HK-2 (cell line): ENCODE measurements at regions not wholly inside any gene's neighbourhood (a gene's known extent, or its start where the extent isn't known, plus 50 kb on each side); places are given as distances from the start of the nearest gene placed in this dataset.

Experiments
- DNase-seq: peaks from one replicate; pipeline ENCODE4 v3.0.0-alpha.2; 2018; ENCODE audit not compliant: unreplicated experiment

DNA sequence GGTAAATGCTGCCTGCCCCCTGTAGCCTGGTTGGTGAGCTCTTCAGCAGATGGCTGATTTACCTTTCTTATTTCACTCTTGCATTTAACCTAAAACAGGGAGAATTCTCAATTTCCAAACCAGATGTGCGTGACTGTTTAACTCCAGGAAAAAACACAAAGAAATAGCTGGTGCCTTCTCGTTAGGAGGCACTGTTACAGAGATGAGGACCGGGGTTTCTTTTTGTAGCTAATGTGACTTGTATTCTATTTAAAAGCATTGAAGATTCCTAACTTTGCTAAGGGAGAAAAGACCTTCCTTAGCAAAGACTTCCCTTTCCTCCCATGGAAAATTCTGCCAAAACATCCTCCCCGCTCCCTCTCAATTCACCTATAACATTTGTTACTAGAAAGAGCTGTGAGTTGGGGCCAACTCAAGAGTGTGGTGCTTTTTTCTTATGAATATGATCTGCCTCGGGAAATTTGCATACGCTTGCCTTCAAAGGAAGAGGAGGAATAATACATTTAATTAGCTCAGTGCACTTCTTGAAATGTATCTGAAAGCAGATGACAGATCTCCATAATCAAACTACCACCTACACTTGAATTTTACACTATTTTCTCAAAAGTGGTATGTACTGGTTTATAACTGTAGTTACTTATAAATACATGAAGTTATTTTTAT lies 102.0 kb upstream of the ARID2 start:
- no peak for DNase-seq

DNA sequence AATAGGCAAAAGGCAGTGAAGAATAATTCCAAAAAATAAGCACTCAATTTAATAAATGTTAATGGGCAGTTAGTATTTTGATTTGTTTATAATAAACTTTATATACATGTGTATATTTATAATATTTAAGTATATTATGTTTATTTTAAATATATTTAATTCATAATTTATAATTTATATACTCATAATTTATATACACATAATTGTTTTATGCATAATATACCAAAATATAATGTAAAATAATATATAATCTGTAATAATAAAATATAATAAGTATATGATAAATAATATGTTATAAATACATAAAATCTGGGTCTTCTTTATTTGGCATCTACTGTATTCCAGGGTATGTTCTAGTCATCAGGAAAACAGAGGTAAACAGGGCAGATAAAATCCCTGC lies 100.2 kb upstream of the ARID2 start:
- DNase-seq, result no peak

DNA sequence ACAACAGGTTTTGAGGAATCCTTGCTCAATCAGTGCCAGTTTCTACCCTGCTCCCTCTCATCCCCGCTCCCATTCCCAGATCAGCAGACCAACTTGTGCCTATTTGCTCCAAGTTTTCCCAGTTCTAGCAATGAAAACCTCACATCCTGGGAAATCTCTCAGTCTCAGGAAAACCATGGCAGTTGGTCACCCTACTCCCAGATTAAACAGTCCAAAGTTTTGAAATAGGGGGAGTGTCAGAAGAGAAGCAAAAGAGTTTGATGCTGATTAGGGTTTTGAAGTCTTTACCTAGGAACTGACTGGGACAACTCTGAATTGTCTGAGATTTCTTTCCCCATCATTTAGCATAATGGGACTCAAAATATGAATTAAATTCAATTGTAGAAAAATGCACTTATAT lies 95.8 kb upstream of the ARID2 start:
- no peak for DNase-seq

DNA sequence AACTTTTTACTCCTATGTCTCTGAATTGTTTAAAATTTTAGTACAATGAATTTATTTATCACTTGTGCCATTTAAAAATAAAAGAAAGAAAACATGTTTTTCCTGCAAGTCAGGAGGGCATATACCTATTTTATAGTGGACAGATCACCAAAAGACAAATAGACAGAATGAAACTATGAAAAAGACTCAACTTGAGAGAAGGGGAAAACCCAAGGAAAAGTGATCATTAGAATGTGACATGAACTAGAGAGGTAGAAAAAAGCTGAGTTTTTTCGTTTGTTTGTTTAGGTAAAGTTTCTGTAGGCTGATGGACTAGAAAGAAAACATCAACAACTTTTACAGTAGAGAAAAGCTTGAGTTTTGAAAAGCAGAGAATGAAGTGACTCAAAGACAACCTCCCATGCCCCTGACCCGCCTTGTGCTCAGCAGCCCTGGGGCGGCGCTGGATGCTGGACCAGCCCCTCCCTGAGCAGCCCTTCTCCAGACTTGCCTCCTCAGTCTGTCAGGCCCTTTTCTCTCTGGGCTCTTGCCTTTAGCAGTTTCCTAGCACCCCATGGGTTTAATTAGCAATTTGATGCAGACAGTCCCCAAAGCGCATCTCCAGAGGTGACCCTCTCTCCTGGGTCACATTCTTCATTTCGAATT lies 95.1 kb upstream of the ARID2 start:
- DNase-seq, result no peak

DNA sequence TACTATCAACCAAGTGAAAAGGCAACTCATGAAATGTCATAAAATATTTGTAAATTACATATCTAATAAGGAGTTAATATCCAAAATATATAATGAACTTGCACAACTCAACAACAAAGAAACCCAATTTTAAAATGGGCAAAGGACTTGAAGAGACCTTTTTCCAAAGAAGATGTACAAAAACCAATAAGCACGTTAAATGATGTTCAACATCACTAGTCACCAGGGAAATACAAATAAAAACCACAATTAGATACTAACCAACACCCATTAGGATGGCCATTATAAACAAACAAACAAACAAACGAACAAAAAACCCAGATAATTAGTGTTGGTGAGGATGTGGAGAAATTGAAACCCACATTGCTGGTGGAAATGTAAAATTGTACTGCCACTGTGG lies 92.3 kb upstream of the ARID2 start:
- no peak for DNase-seq

DNA sequence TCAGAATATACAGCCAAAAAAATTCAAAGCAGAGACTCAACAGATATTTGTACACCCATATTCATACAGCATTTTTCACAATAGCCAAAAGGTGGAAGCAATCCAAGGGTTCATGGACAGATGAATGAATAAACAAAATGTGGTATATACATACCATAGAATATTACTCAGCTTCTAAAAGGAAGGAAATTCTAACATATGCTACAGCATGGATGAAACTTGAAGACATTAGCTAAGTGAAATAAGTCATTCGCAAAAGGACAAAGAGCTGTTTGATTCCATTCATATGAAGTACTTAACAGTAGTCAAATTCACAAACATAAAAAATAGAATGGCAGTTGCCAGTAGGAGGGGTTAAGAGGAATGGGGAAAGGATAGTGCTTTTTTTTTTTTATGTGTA lies 91.8 kb upstream of the ARID2 start:
- no peak for DNase-seq

DNA sequence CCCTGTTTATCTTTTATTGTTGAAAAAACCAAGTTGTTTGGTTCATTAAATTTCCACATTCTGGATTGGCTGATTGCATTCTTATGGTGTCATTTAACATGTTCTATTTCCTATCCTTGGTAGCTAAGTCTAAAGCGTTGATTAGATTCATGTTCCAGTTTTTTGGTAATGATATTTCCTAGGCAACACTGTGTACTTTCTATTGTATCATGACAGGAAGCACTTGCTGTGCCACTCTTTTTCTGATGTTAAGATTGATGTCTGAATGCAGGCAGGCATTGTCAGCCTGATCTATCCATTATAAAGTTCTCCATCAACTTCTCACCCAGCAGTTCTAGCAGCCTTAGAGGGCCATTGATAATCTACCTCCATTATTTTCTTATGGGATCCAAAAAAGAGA lies 91.1 kb upstream of the ARID2 start:
- no peak for DNase-seq

DNA sequence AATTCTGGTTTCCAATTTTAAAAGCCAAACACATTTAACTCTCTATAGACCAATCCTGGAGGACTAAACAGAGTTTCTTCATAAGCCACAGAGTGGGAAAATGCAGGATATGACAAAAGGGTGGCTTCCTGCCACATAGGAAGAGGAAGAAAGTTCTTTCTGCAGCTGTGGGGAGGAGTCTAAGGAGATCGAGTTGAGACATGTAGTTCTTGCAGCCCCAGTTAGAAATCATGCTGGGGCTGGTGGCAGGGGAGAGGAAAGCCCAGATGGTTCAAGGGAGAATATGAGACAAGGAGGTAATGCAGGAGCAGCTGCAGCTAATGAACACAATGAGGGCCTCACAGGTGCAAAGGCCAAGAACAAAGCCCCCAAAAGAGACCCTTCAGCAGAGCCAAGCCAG lies 85.0 kb upstream of the ARID2 start:
- no peak for DNase-seq

DNA sequence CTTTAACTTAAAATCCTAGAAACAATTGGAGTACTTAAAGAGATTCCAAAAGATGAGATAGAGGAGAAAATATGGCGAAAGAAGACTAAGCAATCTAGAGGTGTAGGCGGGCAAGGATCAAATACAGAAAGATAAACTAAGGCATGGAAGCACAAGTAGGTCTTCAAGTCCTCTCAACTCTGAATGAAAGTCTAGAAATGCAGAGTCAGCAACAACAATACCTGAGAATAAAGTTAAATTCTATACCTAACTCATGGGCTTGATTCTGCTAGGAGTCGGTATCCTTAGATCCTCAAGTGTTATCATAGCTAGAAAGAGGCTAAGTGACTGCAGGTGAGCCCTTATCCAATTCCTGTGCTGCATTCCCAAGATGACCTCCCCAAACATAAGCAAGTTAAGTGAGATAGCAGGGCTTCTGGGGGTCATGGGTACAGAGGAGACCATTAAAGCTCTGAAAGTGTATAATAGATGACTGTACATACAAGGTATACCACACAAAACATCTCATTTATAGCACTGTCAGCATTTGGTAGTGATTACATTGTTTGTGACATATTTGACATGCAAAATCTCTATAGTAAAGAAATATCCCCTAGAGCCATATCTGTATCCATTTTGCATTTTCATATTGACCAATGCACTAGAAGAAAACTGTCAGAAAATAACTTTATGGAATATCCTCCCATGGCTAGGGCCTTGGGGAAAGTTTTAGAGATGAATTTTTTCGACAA lies 82.5 kb upstream of the ARID2 start:
- DNase-seq, result no peak

DNA sequence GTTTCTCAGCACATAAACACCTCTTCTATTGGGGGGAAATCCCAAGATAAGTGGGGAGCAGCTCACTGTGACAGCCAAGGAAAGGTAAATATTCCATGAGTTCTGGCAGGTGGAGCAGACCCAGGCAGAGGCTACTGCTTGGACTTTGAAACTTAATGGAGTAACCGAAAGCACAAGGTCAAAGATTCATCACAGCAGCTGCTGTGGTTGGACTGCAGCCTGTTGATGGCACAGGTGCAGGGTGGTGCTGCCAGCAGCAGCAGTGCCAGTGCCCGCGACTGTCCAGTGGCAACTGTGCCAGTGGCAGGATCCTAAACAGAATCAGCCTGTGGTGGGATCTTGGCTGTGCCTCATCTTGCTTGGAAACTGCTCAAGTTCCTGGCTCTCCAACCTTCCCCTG lies 81.4 kb upstream of the ARID2 start:
- DNase-seq, result no peak

DNA sequence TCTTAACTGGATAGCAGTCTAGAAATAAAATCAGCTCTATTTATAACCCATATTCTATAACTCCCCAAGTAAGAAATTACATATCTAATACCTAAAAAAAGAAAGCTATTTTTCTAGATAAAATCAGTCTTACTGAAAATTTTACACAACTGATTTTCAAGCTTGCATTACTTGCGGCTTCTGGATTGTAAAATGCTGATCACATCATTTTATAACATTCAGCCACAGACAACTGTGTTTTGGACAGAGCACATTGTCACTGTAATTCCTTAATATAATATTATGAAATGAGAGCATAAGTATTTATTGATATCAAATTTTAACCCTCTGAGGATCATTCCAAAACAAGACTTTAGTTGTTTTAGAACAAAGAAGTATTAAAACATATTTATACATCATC lies 78.5 kb upstream of the ARID2 start:
- DNase-seq, result no peak

DNA sequence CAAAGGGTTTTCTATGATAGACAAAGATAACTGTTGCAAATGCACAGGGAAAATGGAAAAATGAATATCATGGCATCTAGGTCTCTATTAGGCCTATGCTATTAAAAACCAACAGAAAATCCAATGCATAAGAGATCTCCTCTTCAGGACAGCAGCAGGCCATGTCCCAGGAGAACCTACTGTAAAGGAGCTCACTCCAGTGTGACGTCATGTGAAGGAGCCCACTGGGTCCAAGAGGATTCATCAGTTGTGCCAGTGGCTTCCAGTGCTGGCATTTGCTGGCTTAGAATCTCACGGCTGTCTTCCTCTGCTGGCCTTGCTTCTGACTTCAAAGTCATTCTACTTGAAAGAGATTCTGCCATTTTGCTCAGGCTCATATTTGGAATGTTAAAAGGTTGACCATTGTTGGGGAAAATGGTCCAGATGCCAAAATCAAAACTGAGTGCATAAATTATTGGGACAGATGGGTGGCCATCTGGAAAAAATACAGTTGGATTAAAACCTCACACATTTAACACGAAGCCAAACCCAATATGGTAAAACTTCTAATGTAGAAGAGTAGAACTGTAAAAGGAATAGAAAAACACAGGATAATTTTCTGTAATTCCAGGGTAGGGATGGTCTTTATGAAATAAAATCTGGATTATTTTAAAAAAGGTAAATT lies 75.4 kb upstream of the ARID2 start:
- DNase-seq, result no peak

DNA sequence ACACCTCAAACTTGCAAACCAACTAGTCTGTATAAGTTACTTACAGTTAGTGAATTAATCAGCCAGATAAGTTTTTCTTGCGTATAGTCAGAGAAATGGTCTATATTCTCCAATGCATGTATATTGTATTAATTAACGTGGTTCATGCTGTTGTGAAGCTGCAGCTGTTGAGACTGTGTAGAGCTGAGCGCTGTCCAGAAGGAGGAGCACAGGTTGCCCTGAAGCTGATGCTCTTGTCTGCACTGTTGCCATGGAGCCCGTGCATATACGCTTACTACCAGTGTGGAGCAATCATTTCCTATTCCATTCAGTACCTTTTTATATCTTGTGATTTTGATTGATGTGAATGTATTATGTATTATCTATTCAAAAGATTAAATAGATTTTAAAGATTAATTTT lies 74.3 kb upstream of the ARID2 start:
- DNase-seq, result no peak

DNA sequence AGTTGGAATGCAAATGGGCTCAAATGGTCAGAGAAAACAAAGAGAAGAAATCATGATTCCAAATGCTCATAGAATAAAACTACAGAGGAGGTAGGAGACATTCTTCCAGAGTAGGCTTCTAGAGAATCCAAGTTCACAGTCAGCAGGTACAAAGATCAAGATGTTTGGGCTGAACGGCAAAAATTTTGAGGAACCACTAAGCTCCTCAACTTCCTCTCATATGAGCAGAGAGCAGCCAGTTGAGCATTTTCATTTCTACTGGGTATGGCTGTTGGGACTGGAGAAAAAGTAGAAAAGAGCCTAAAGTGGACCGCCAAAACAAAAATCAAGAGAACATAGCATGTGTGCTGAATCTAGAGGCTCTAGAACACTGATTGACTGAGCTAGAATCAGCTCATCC lies 73.8 kb upstream of the ARID2 start:
- no peak for DNase-seq

DNA sequence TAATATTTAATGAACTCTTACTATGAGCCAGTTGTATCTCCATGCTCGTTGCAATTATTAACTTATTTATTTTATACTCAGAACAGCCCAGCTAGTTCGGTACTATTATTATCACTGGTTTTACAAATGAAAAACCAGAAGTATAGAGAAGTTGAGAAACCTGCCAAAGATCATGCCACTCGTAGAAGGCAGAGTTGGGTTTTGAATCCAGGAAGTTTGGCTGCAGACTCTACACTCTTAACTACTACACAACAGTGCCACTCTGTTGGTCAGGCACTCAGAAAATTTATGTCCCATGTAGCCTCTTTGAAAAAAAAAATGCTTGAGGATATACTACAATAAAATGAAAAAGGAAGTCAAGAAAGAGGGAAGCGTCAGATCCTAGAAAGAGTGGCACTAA lies 71.5 kb upstream of the ARID2 start:
- no peak for DNase-seq

DNA sequence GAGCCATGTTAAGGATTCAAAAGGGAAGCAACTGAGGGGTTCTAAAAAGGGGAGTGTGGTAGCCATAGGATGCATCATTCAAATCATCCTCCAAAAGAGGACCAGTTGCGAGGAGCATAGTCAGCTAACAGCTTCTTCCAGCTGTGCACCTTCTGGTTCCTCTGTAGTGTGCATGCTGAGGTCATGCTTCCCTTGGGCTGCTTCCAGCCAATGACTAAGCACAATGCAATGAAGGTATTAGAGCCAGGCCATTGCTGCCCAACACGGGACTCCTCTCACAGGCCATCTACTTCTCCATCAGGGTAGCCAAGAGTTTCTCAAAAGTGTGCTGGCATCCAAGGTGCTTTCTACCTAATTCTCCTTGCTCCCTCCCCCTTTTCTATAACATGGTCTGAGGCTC lies 69.2 kb upstream of the ARID2 start:
- DNase-seq, result peak; percentile 2

DNA sequence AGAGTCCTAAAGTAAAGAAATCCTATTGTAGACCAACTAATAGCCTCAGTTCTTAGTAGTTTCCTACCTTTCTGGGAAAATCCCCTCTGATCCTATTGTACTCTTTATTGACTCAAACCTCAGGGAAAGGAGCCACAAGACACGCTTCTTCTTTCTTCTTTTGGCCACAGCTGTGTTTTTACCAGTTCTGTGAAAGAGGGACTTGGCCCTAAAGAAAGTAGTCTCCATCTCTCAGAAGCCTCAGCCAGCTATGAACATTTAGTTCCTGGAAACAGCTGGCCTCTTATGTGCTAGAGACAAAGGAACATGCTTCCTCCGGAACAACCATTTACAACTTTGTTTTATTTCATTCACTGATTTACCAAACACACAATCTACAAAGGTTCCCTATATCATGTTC lies 66.1 kb upstream of the ARID2 start:
- DNase-seq, result no peak

DNA sequence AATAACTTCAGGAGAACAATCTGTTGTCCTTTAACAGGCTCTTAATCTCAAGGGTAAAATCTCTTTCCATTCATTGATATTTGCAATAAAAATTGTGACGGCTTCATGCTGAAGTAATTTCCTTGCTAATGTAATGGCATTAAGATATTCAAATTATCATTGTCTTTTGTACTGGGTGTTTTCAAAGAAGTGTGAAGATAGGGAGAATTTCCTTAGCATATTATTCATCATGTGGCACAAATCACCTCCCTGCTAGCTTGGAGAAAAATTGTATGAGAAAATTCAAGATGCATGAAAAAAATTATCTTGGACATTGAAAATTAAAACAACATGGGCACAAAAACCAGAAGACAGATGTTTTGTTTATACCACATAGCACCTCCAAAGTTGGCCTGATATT lies 63.6 kb upstream of the ARID2 start:
- DNase-seq, result no peak

DNA sequence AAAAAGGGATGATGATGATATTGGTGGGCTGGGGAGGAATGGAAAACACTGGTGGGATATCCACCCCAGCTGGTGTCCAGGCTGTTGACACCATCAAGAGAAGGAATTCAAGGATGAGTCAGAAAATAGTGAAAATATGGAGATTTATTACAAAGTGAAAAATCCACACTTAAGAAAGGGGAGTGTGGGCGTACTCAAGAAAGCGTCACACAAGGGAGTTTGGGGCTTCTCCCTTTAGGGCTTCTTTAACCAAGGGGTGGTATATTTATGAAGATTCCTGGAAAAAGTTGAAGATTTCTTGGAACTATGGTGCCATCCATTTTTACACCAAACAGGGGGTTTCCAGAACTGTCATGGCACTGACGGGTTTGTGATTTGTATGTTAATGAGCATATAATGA lies 63.1 kb upstream of the ARID2 start:
- DNase-seq, result no peak

DNA sequence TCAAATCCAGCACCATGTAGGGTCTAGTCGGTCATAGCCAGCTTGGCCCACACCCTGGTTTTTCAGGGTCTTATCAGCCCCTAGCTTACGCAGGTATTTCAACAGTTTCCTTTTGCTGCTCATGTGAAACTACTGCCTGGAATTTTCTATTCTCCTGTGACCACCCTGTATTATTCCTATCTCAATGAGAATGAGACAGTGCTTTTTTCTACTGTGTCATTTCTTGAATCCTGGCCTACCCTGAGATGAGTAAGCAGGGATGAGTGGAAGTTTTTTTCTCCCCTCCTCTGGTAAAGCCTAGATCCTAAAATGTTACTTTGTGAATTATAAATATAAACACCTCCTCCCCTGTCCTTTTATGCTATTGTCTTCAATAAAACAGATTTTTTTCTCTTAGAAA lies 62.7 kb upstream of the ARID2 start:
- DNase-seq, result no peak

DNA sequence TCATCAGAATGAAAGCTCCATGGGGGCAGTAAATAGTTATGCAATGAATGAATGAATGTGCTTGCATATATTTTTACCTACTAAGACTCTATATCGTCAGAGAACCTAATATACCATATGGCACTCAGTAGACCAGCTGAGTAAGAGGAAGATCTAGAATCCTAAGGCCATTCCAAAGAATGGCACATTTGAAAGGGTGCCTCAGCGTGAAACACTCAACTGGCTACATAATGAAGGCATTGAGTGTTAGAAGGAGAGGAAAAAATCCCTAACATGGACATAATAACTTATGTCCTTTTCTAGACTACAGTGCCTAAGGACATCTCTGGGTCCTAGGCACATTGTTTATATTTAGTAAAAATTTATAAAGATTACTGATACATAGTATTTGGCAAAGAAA lies 61.7 kb upstream of the ARID2 start:
- no peak for DNase-seq

DNA sequence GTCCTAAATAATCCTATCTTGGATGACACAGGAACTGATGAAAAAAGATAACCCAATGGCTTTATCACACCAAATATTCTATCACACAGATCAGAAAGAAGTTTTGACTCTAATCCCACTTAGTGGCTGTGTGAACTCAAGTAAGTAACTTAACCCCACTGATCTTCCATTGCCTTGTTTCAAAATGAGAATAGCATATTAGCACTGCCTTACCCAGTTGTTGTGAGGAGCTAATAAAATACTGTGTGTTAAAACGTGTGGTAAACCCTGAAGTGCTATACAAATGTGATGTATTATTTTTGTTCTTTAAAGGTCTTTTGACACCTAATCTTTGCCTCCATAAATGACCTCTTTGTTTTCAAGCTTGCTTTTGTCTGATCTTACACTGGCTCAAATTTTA lies 60.9 kb upstream of the ARID2 start:
- no peak for DNase-seq

DNA sequence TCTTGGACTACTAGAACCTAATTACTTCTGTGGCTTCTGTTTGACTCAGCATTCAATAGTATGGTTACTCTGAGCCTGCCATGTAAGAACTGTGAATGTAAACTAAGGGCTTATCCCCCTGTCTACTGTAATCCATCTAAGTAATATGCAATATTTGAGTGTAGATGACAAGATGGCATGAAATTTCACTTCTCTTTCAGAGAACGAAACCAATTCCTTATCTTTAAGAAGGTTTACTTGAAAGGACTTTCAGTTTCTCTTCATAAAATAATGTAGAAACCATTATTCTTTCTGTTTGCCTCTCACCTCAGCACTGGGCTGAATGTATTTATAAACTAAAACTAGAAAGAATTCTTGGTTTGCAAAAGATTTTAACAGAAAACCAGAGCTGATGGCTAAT lies 60.4 kb upstream of the ARID2 start:
- no peak for DNase-seq
